ENCODE measurements at regions not wholly inside any gene's neighbourhood (a gene's known extent, or its start where the extent isn't known, plus 50 kb on each side); places are given as distances from the start of the nearest gene placed in this dataset.

DNA sequence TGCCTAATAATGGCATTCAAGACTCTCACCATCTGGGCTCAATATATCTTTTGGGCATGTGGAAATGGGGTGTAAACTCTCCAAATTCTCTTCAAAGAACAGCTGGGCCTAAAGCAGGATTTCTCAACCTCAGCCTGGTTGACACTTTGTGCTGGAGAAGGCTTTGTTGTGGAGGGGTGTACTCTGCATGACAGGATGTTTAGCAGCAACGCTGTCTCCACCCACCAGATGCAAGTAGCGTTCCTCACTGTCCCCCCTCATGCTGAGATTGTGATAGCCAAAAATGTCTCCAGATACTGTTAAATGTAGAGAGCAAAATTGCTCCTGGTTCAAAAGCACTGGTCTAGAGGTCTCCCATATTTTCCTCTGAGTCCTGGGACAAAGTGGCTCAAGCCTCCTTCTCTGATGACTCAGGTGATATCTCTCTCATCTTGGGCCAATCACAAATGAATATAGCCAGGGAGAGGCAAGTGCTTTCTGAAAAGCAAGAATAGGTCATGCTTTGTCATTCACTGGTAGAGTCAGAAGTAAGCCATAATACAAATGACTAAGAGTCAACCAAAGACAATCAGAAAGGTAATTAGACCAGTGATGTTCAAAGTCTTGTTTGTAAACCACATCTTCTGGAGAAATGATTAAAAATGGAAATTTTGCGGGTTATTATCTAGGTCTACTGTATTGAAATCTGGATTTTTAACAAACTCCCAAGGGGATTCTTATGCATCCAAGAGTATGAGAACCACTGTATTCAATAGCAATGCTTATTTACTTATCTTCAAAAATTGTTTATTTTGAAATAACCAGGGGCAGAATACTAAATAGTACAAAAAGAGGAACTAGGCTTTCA lies 330.8 kb downstream of the PTEN start:
- Histone ChIP-seq H3K4ac (replicated peaks; ENCODE audit: insufficient read length, low read depth, low read length) (no peak overlapping the region), H3K27me3 (replicated peaks in 1 of 4; ENCODE audit: control insufficient read depth in 3 of 4, extremely low read depth in 1 of 4, insufficient read depth in 3 of 4, low read length in 3 of 4) (no peaks in the 10 kb centered on the region), H3K4me1 (replicated peaks in 1 of 4; ENCODE audit: control insufficient read depth in 3 of 4, insufficient read depth in 4 of 4, low read length in 3 of 4) (peaks cover 0 to 4% (median 0%) of the 10 kb centered on the region in 4 experiments; a peak in 1 of 7 replicates), H2BK120ac (replicated peaks; ENCODE audit: low read depth, low read length) (no peak overlapping the region), H3K36me3 (ENCODE audit: control insufficient read depth in 2 of 4, insufficient read depth in 4 of 4, low read length in 3 of 4) (no peaks in the 10 kb centered on the region), H3K9me3 (ENCODE audit: insufficient read depth in 2 of 2, low read depth in 1 of 2, low read length in 1 of 2) (no peaks in the 10 kb centered on the region), H3K4me3 (ENCODE audit: extremely low read depth in 1 of 4, insufficient read depth in 2 of 4, low read depth in 3 of 4, low read length in 4 of 4) (no peak overlapping the region), H4K8ac (ENCODE audit: extremely low read depth, insufficient read depth, low read length) (no peak overlapping the region), H4K91ac (replicated peaks; ENCODE audit: insufficient read length, low read length) (no peak overlapping the region), H3K79me1 (ENCODE audit: low read depth, low read length) (no peaks in the 10 kb centered on the region), H4K20me1 (replicated peaks in 1 of 2; ENCODE audit: control insufficient read depth in 1 of 2, insufficient read depth in 2 of 2, low read length in 2 of 2) (no peaks in the 10 kb centered on the region), H3K23ac (ENCODE audit: insufficient read length) (no peak overlapping the region), H3K23me2 (ENCODE audit: low read depth, low read length) (no peaks in the 10 kb centered on the region), H3K18ac (ENCODE audit: extremely low read depth, low read length) (no peak overlapping the region; the same call in 1 of the 2 replicates), H2BK20ac (ENCODE audit: low read length) (no peak overlapping the region), H3K56ac (replicated peaks; ENCODE audit: insufficient read length, low read depth, low read length) (no peak overlapping the region), H2AK5ac (ENCODE audit: low read depth, low read length) (no peak overlapping the region), H3K79me2 (ENCODE audit: control insufficient read depth in 1 of 2, insufficient read depth in 2 of 2, low read length in 2 of 2) (no peaks in the 10 kb centered on the region), H3K9ac (replicated peaks in 1 of 4; ENCODE audit: extremely low read depth in 1 of 4, low read depth in 3 of 4, low read length in 3 of 4) (no peak overlapping the region), H3K14ac (ENCODE audit: insufficient read length) (no peak overlapping the region), H3K4me2 (ENCODE audit: insufficient read depth in 1 of 2, low read depth in 2 of 2, low read length in 2 of 2) (no peak overlapping the region), H2AFZ (ENCODE audit: low read length) (peak overlapping the region; percentile 59), H4K5ac (ENCODE audit: insufficient read length, low read depth, low read length) (no peak overlapping the region), H2BK5ac (ENCODE audit: low read depth, low read length) (no peak overlapping the region), H2BK12ac (ENCODE audit: low read depth, low read length) (no peak overlapping the region), H3K27ac (ENCODE audit: low read depth, low read length) (no peak overlapping the region; the same call in 1 of the 2 replicates), H2BK15ac (ENCODE audit: low read length) (no peak overlapping the region)
- WGBS, 2 experiments (ENCODE audit: extremely low coverage in 1 of 2, insufficient coverage in 1 of 2, insufficient read length in 1 of 2, insufficient replicate concordance in 2 of 2, low coverage in 1 of 2, low lambda C conversion rate in 2 of 2, missing lambda C conversion rate in 1 of 2) = 84% methylated on average over 3 of the region's 3 CpGs; no CpG with 5 or more reads in 1 of the 2 experiments
- no peak for DNase-seq (ENCODE audit: low read depth in 1 of 2, low spot score in 2 of 2)
- TF ChIP-seq TAF7 (optimal IDR thresholded peaks at IDR 0.05; ENCODE audit: borderline replicate concordance, low read depth, low read length) = no peak
- TF ChIP-seq PHF8 (conservative IDR thresholded peaks at IDR 0.05; ENCODE audit: low read depth, low read length) = no peak
- POLR2A ChIA-PET (ENCODE audit: partially characterized antibody) = no interaction called here
- no peak for FAIRE-seq
- CTCF ChIA-PET (ENCODE audit: partially characterized antibody) = interaction anchor here (0.9 kb wide), 1 partner anchor 13 kb away, joined by 4 read pairs; no protein-coding TSS in a partner anchor

Measured in H1 (cell line).